GM12878 (cell line): ENCODE measurements at regions not wholly inside any gene's neighbourhood (a gene's known extent, or its start where the extent isn't known, plus 50 kb on each side); places are given as distances from the start of the nearest gene placed in this dataset.

Experiments
- ATAC-seq: fragments of 200-7000 bp; cut with Tn5 transposase; 3 replicates; pipeline ENCODE4 v1.9.1; 2020; ENCODE audit warnings: mild to moderate bottlenecking, moderate library complexity
- BruUV-seq: library from RNA; stranded (reverse); fragments of 400-500 nt; replicated peaks from 2 replicates; lab custom pipeline; 2021; lab: Mats Ljungman, UMichigan
- CTCF ChIA-PET: fragments of 300-600 bp; sonication (Branson Sonifier 250); formaldehyde crosslinking; extraction: SDS; loops from one replicate; lab custom pipeline; 2021; ENCODE audit warnings: inconsistent platforms; lab: Yijun Ruan, JAX
- POLR2A ChIA-PET: fragments of 350-600 bp; formaldehyde crosslinking; extraction: SDS; loops from one replicate; lab custom pipeline; 2021; ENCODE audit warnings: inconsistent platforms; lab: Charles Lee
- RAD21 ChIA-PET: fragments of 300-600 bp; sonication (Branson Sonifier 250); formaldehyde crosslinking; loops from one replicate; lab custom pipeline; 2023; ENCODE audit warnings: antibody characterized with exemption; ENCODE audit not compliant: unreplicated experiment; lab: Charles Lee
- SMC1A ChIA-PET: fragments of 300-600 bp; sonication (Branson Sonifier 250); formaldehyde crosslinking; loops from one replicate; lab custom pipeline; 2023; ENCODE audit not compliant: unreplicated experiment, uncharacterized antibody; lab: Charles Lee
- DNase-seq: peaks from one replicate; pipeline ENCODE4 v3.0.0-alpha.2; 2011; ENCODE audit warnings: low read depth, low spot score
- FAIRE-seq: peaks from 3 replicates; lab custom pipeline; 2011; peaks lifted over from hg19 to GRCh38; lab: Jason Lieb, UNC
- H2AFZ ChIP-seq: 2 replicates; pipeline ENCODE4 v1.6.0; 2011; ENCODE audit warnings: low read depth, low read length, control low read depth; ENCODE audit not compliant: control insufficient read depth
- H3K27ac ChIP-seq: 2 replicates; pipeline ENCODE4 v1.5.1; 2011; ENCODE audit warnings: control low read depth; ENCODE audit not compliant: control insufficient read depth, insufficient read depth
- H3K27me3 ChIP-seq, 2 experiments: replicated peaks in 1 of 2; 2 replicates each; pipeline versions ENCODE4 v1.6.0 to v1.6.1; 2011; ENCODE audit warnings: low read length in 1 of 2; ENCODE audit not compliant: control insufficient read depth in 2 of 2, insufficient read depth in 2 of 2
- H3K36me3 ChIP-seq, 2 experiments: 2 replicates each; pipeline ENCODE4 v1.5.1; 2011; ENCODE audit warnings: low read length in 1 of 2; ENCODE audit not compliant: control insufficient read depth in 2 of 2, insufficient read depth in 2 of 2
- H3K4me1 ChIP-seq: 2 replicates; pipeline ENCODE4 v1.6.1; 2011; ENCODE audit warnings: mild to moderate bottlenecking, low read length, moderate library complexity, mixed read lengths; ENCODE audit not compliant: control insufficient read depth, insufficient read depth
- H3K4me2 ChIP-seq: 2 replicates; pipeline ENCODE4 v1.6.0; 2011; ENCODE audit warnings: control low read depth; ENCODE audit not compliant: control insufficient read depth, insufficient read depth
- H3K4me3 ChIP-seq: fragments of 200-600 bp; sonication (generic); 2 replicates; pipeline ENCODE4 v1.5.1; 2016
- H3K79me2 ChIP-seq: 2 replicates; pipeline ENCODE4 v1.6.0; 2011; ENCODE audit warnings: low read length; ENCODE audit not compliant: control insufficient read depth, insufficient read depth
- H3K9ac ChIP-seq: 2 replicates; pipeline ENCODE4 v1.8.0; 2011; ENCODE audit warnings: low read length, control low read depth, mixed read lengths; ENCODE audit not compliant: control insufficient read depth, insufficient read depth
- H3K9me3 ChIP-seq: replicated peaks from 3 replicates; pipeline ENCODE4 v1.5.1; 2011; ENCODE audit warnings: mild to moderate bottlenecking, low read length; ENCODE audit not compliant: control insufficient read depth, insufficient read depth
- H4K20me1 ChIP-seq: 2 replicates; pipeline ENCODE4 v1.6.0; 2011; ENCODE audit not compliant: control insufficient read depth, insufficient read depth
- ATF3 ChIP-seq: IDR thresholded peaks from 2 replicates; pipeline ENCODE4 v1.6.1; 2011; ENCODE audit warnings: low read depth, mild to moderate bottlenecking, low read length, moderate library complexity, borderline replicate concordance; ENCODE audit errors: extremely low read depth
- BMI1 ChIP-seq: fragments of 450-650 bp; IDR thresholded peaks from 2 replicates; pipeline ENCODE4 v1.6.1; 2016; ENCODE audit warnings: mild to moderate bottlenecking, moderate library complexity, borderline replicate concordance
- BRCA1 ChIP-seq: IDR thresholded peaks from 2 replicates; pipeline ENCODE4 v1.6.1; 2011; ENCODE audit warnings: low read depth, low read length, improper control_type of control experiment
- HSF1 ChIP-seq: fragments of 150-350 bp; IDR thresholded peaks from 2 replicates; pipeline ENCODE4 v1.6.1; 2014; ENCODE audit warnings: mild to moderate bottlenecking, low read depth, low read length
- NR2C1 ChIP-seq: fragments of 450-650 bp; IDR thresholded peaks from 2 replicates; pipeline ENCODE4 v1.6.1; 2017; ENCODE audit warnings: antibody characterized with exemption, mild to moderate bottlenecking, moderate library complexity
- PAX5 ChIP-seq: IDR thresholded peaks from 2 replicates; pipeline ENCODE4 v1.6.1; 2011; ENCODE audit warnings: low read depth, low read length, borderline replicate concordance
- PML ChIP-seq: IDR thresholded peaks from 2 replicates; pipeline ENCODE4 v1.6.1; 2012; ENCODE audit warnings: low read length, inconsistent platforms
- RUNX3 ChIP-seq: IDR thresholded peaks from 2 replicates; pipeline ENCODE4 v1.6.1; 2012; ENCODE audit warnings: low read length, inconsistent platforms
- SIX5 ChIP-seq: IDR thresholded peaks from 2 replicates; pipeline ENCODE4 v1.6.1; 2011; ENCODE audit warnings: mild to moderate bottlenecking, low read depth, low read length, moderate library complexity; ENCODE audit not compliant: severe bottlenecking
- SMAD1 ChIP-seq: fragments of 450-650 bp; IDR thresholded peaks from 2 replicates; pipeline ENCODE4 v1.6.1; 2018; ENCODE audit warnings: mild to moderate bottlenecking, low read depth; ENCODE audit not compliant: partially characterized antibody
- SUZ12 ChIP-seq: fragments of 200-600 bp; sonication (generic); IDR thresholded peaks from one replicate; pipeline ENCODE4 v1.6.1; 2018; ENCODE audit warnings: antibody characterized with exemption, mild to moderate bottlenecking; ENCODE audit not compliant: unreplicated experiment
- WGBS: methylation state at CpG from one replicate; pipeline ENCODE4 v1.1.6; 2016; ENCODE audit warnings: low lambda C conversion rate; ENCODE audit not compliant: insufficient replicate concordance, insufficient coverage; ENCODE audit errors: missing lambda C conversion rate; 5-methylcytosine and 5-hydroxymethylcytosine counted together
- in situ Hi-C: fragments of 300-500 bp; cut with MboI; formaldehyde crosslinking; loops from 9 replicates; pipeline ENCODE4 v1.14.3; 2018; ENCODE audit warnings: mixed read lengths
- intact Hi-C: fragments of 100-400 bp; cut with micrococcal nuclease; formaldehyde crosslinking; loops from one replicate; pipeline ENCODE4 v1.14.2; 2022; ENCODE audit not compliant: unreplicated experiment

- RAD21 ChIA-PET, result no interaction called here
- WGBS, result 49% methylated on average over 15 of the region's 26 CpGs
- Histone ChIP-seq H3K9ac (no peak overlapping the region), H3K4me1 (0 out of 2 replicates have a peak, but pooled peaks cover 3% of the 10 kb centered on the region), H3K27me3 (peaks cover 5 to 10% of the 10 kb centered on the region in 2 experiments; a peak in 3 of 4 replicates), H3K9me3 (no peaks in the 10 kb centered on the region), H4K20me1 (no peaks in the 10 kb centered on the region), H3K4me3 (no peak overlapping the region), H3K79me2 (no peaks in the 10 kb centered on the region), H3K27ac (no peak overlapping the region)
- SMC1A ChIA-PET, result no interaction called here
- intact Hi-C loops, result no loop called here
- POLR2A ChIA-PET, result no interaction called here
- ATAC-seq (no peak), FAIRE-seq (no peak), DNase-seq (no peak)
- BruUV-seq, result no TSS peak
- CTCF ChIA-PET, result no interaction called here
- no peak for TF ChIP-seq ATF3
- no peak for TF ChIP-seq HSF1
- TF ChIP-seq PML, result no peak
- no peak for TF ChIP-seq NR2C1
- TF ChIP-seq RUNX3, result no peak
- TF ChIP-seq SUZ12, result no peak
- no peak for TF ChIP-seq BMI1
- TF ChIP-seq BRCA1, result no peak
- TF ChIP-seq SMAD1, result no peak
- no peak for TF ChIP-seq PAX5
- TF ChIP-seq SIX5, result no peak
- TF ChIP-seq, all 136 proteins: peak for 0
- in situ Hi-C loops, result no loop called here
- H3K4me2 ChIP-seq, result no peak overlapping the region
- no peaks in the 10 kb centered on the region for H3K36me3 ChIP-seq
- H2AFZ ChIP-seq, result no peak overlapping the region
Observed at GRCh38 chr12:3366451-3367110, 124.4 kb upstream of the PRMT8 start.
